Keratinocyte (primary cell): ENCODE measurements at regions not wholly inside any gene's neighbourhood (a gene's known extent, or its start where the extent isn't known, plus 50 kb on each side); places are given as distances from the start of the nearest gene placed in this dataset.

Experiments used
- DNase-seq: peaks from one replicate; pipeline ENCODE4 v3.0.0-alpha.2; 2011; ENCODE audit warnings: low read depth, missing footprints, low spot score
- FAIRE-seq: peaks from 2 replicates; lab custom pipeline; 2011; peaks lifted over from hg19 to GRCh38; lab: Jason Lieb, UNC
- H2AFZ ChIP-seq: 2 replicates; pipeline ENCODE4 v1.6.0; 2012; ENCODE audit warnings: low read length, control low read depth, inconsistent platforms; ENCODE audit not compliant: control insufficient read depth
- H3K27ac ChIP-seq: 2 replicates; pipeline ENCODE4 v1.5.1; 2011; ENCODE audit warnings: low read length; ENCODE audit not compliant: control insufficient read depth, insufficient read depth
- H3K27me3 ChIP-seq: 3 replicates; pipeline ENCODE4 v1.6.0; 2011; ENCODE audit warnings: low read length; ENCODE audit not compliant: control insufficient read depth, insufficient read depth; ENCODE audit errors: extremely low read depth
- H3K36me3 ChIP-seq, 2 experiments: 2 replicates in 1 of 2; 3 replicates in 1 of 2; pipeline ENCODE4 v1.5.1; 2011; ENCODE audit warnings: low read length in 2 of 2, mild to moderate bottlenecking in 1 of 2; ENCODE audit not compliant: control insufficient read depth in 2 of 2, insufficient read depth in 2 of 2; ENCODE audit errors: extremely low read depth in 1 of 2
- H3K4me1 ChIP-seq: 3 replicates; pipeline ENCODE4 v1.5.1; 2011; ENCODE audit warnings: low read length; ENCODE audit not compliant: control insufficient read depth, insufficient read depth; ENCODE audit errors: extremely low read depth
- H3K4me2 ChIP-seq: 3 replicates; pipeline ENCODE4 v1.6.0; 2011; ENCODE audit warnings: low read depth, low read length; ENCODE audit not compliant: control insufficient read depth, insufficient read depth; ENCODE audit errors: extremely low read depth
- H3K4me3 ChIP-seq, 3 experiments: fragments of 200-600 bp in 1 of 3; sonication (generic) in 1 of 3; 2 replicates in 2 of 3; 3 replicates in 1 of 3; pipeline ENCODE4 v1.5.1; 2011 to 2016; ENCODE audit warnings: low read length in 3 of 3, mild to moderate bottlenecking in 3 of 3, control low read depth in 2 of 3, inconsistent platforms in 1 of 3, low read depth in 1 of 3, mixed read lengths in 1 of 3, mixed run types in 1 of 3, moderate library complexity in 1 of 3; ENCODE audit not compliant: control insufficient read depth in 2 of 3, insufficient read depth in 2 of 3; ENCODE audit errors: extremely low read depth in 1 of 3
- H3K79me2 ChIP-seq: 2 replicates; pipeline ENCODE4 v1.6.0; 2012; ENCODE audit warnings: low read length; ENCODE audit not compliant: control insufficient read depth, insufficient read depth
- H3K9ac ChIP-seq: 3 replicates; pipeline ENCODE4 v1.6.0; 2011; ENCODE audit warnings: low read length; ENCODE audit not compliant: control insufficient read depth, insufficient read depth; ENCODE audit errors: extremely low read depth
- H3K9me1 ChIP-seq: 3 replicates; pipeline ENCODE4 v1.6.0; 2011; ENCODE audit warnings: low read length; ENCODE audit not compliant: control insufficient read depth, insufficient read depth; ENCODE audit errors: extremely low read depth
- H3K9me3 ChIP-seq: 2 replicates; pipeline ENCODE4 v1.5.1; 2012; ENCODE audit warnings: low read depth, low read length; ENCODE audit not compliant: control insufficient read depth
- H4K20me1 ChIP-seq: 3 replicates; pipeline ENCODE4 v1.6.0; 2011; ENCODE audit warnings: low read length; ENCODE audit not compliant: control insufficient read depth, insufficient read depth; ENCODE audit errors: extremely low read depth
- EZH2 ChIP-seq: IDR thresholded peaks from one replicate; pipeline ENCODE4 v1.6.1; 2012; ENCODE audit warnings: inconsistent platforms, mild to moderate bottlenecking, low read length, moderate library complexity
- dilution Hi-C: fragments of 300-500 bp; cut with MboI; formaldehyde crosslinking; loops from one replicate; pipeline ENCODE4 v1.7.0; 2020; ENCODE audit warnings: low sequenced_read_pairs; ENCODE audit not compliant: extremely low pct_ligation_motif_present
- TF ChIP-seq, protein P1 (sequence below), 3 experiments: IDR thresholded peaks in 1 of 3; conservative IDR thresholded peaks in 1 of 3; optimal IDR thresholded peaks in 1 of 3; 2 replicates in 2 of 3; 3 replicates in 1 of 3; pipeline versions ENCODE3 to v1.5.1; 2011; ENCODE audit warnings: low read length in 3 of 3, mild to moderate bottlenecking in 3 of 3, moderate library complexity in 2 of 3, control low read depth in 1 of 3, inconsistent platforms in 1 of 3; ENCODE audit not compliant: insufficient read depth in 2 of 3; ENCODE audit errors: extremely low read depth in 1 of 3

DNA sequence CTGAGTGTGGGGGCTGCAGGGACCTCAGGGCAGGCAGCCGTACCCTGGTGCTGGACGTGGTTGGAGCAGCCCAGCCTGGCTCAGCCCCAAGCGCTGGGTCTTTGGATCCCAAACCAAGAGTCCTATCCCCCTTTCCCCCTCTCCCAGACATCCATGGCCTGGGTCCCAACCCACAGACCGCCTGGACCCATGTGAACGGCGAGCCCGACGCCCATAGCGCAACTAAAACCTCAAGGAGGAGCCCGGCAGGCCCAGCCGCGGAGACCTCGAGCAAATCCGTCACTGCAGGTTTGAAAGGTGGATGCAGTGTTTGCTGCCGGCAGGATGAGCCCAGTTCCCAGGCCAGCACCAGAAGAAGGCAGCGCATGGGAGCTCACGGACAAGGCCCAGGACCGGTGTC is 337.0 kb downstream of the BRD1 start:
- Histone ChIP-seq H2AFZ (no peak overlapping the region), H3K4me1 (no peaks in the 10 kb centered on the region), H3K27me3 (no peaks in the 10 kb centered on the region), H3K9ac (no peak overlapping the region), H3K4me3 (no peak overlapping the region), H3K9me1 (no peaks in the 10 kb centered on the region), H4K20me1 (no peaks in the 10 kb centered on the region), H3K4me2 (no peak overlapping the region), H3K79me2 (no peaks in the 10 kb centered on the region), H3K36me3 (no peaks in the 10 kb centered on the region), H3K9me3 (peaks cover 14% of the 10 kb centered on the region), H3K27ac (no peak overlapping the region)
- dilution Hi-C loops = no loop called here
- FAIRE-seq (no peak), DNase-seq (no peak)
- TF ChIP-seq, protein P1, sequence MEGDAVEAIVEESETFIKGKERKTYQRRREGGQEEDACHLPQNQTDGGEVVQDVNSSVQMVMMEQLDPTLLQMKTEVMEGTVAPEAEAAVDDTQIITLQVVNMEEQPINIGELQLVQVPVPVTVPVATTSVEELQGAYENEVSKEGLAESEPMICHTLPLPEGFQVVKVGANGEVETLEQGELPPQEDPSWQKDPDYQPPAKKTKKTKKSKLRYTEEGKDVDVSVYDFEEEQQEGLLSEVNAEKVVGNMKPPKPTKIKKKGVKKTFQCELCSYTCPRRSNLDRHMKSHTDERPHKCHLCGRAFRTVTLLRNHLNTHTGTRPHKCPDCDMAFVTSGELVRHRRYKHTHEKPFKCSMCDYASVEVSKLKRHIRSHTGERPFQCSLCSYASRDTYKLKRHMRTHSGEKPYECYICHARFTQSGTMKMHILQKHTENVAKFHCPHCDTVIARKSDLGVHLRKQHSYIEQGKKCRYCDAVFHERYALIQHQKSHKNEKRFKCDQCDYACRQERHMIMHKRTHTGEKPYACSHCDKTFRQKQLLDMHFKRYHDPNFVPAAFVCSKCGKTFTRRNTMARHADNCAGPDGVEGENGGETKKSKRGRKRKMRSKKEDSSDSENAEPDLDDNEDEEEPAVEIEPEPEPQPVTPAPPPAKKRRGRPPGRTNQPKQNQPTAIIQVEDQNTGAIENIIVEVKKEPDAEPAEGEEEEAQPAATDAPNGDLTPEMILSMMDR (optimal IDR thresholded peaks at IDR 0.05 in 1 of 3, IDR thresholded peaks at IDR 0.05 in 1 of 3, conservative IDR thresholded peaks at IDR 0.05 in 1 of 3; ENCODE audit: extremely low read depth in 1 of 3, insufficient read depth in 2 of 3, low read length in 3 of 3) = no peak
- TF ChIP-seq EZH2 = no peak

DNA sequence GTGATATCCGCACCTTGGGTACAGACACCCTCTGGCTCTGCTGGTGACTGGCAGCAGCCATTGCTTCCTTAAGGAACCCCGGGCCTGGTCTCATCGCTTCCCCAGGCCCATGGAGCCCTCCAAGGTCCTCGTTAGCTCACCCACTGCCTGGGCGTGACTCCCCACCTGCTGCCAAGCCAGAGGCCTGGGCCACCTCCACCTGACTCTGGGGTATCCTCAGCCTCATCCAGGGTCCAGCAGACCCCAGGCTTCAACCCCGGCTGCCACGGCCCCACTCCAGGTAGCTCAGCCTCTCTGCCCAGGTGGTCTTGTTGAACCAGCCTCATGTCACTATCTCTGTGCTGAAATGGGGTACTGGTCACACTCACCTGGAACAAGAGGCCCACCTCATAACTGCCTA is 337.9 kb downstream of the BRD1 start:
- FAIRE-seq (no peak), DNase-seq (no peak)
- no peak overlapping the region for H3K4me3 ChIP-seq
- H3K79me2 ChIP-seq = no peaks in the 10 kb centered on the region
- no peak overlapping the region for H2AFZ ChIP-seq
- TF ChIP-seq, protein P1 (optimal IDR thresholded peaks at IDR 0.05 in 1 of 3, IDR thresholded peaks at IDR 0.05 in 1 of 3, conservative IDR thresholded peaks at IDR 0.05 in 1 of 3; ENCODE audit: extremely low read depth in 1 of 3, insufficient read depth in 2 of 3, low read length in 3 of 3) = no peak
- TF ChIP-seq EZH2 = no peak
- no peaks in the 10 kb centered on the region for H3K4me1 ChIP-seq
- peaks cover 12% of the 10 kb centered on the region for H3K9me3 ChIP-seq
- H3K36me3 ChIP-seq = no peaks in the 10 kb centered on the region
- no peaks in the 10 kb centered on the region for H3K9me1 ChIP-seq
- no peaks in the 10 kb centered on the region for H3K27me3 ChIP-seq
- no peaks in the 10 kb centered on the region for H4K20me1 ChIP-seq
- H3K27ac ChIP-seq = no peak overlapping the region
- no peak overlapping the region for H3K9ac ChIP-seq
- H3K4me2 ChIP-seq = no peak overlapping the region
- dilution Hi-C loops = no loop called here
